ENCODE measurements at regions not wholly inside any gene's neighbourhood (a gene's known extent, or its start where the extent isn't known, plus 50 kb on each side); places are given as distances from the start of the nearest gene placed in this dataset.

DNA sequence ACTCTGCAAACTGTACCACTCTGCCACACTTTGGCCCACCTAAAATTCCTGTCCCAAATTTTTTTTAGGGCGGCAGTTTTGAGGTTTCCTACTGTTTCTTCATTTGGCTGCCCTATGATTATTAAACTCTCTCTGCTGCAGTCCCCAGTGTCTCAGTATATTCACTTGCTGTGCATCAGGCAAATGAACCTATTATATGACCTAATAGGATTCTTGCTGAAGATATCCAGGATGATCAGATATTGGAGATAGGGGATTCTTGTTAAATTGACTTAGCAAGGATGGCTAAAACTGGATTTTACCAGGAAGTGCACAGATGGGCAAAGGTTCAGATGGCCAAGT, 410.8 kb upstream of the DDI1 start:
- Mint-ChIP-seq H3K9me3 (ENCODE audit: unreplicated experiment) (no peaks in the 10 kb centered on the region), H3K27me3 (ENCODE audit: low read depth, unreplicated experiment) (no peaks in the 10 kb centered on the region), H3K4me3 (ENCODE audit: unreplicated experiment) (no peak overlapping the region), H3K36me3 (ENCODE audit: low read depth, unreplicated experiment) (no peaks in the 10 kb centered on the region), H3K4me1 (ENCODE audit: low read depth, unreplicated experiment) (peaks cover 11% of the 10 kb centered on the region), H3K27ac (ENCODE audit: unreplicated experiment) (peak overlapping the region; percentile 74)
- Histone ChIP-seq H4K20me1 (ENCODE audit: insufficient read depth, low read length) (no peaks in the 10 kb centered on the region), H3K4me1 (ENCODE audit: insufficient read depth, low read length) (peaks cover 15% of the 10 kb centered on the region), H3K4me3 (ENCODE audit: insufficient read depth, low read depth, low read length) (no peak overlapping the region), H2AFZ (ENCODE audit: low read depth, low read length) (no peak overlapping the region), H3K36me3 (ENCODE audit: insufficient read depth, low read length) (no peaks in the 10 kb centered on the region), H3K9ac (ENCODE audit: low read length) (peak overlapping the region; percentile 56), H3K27me3 (ENCODE audit: insufficient read depth, low read length) (no peaks in the 10 kb centered on the region), H3K9me3 (ENCODE audit: insufficient read depth, low read depth, low read length) (no peaks in the 10 kb centered on the region), H3K27ac (ENCODE audit: low read depth, low read length) (peak overlapping the region; percentile 91), H3K79me2 (ENCODE audit: insufficient read depth, low read length) (no peaks in the 10 kb centered on the region), H3K4me2 (ENCODE audit: low read length) (peak overlapping the region; percentile 38)
- FAIRE-seq (no peak), DNase-seq (ENCODE audit: low read depth) (no peak)
- TF ChIP-seq EZH2 (IDR thresholded peaks at IDR 0.05; ENCODE audit: insufficient read depth, low read length), result no peak
- TF ChIP-seq, protein P1, sequence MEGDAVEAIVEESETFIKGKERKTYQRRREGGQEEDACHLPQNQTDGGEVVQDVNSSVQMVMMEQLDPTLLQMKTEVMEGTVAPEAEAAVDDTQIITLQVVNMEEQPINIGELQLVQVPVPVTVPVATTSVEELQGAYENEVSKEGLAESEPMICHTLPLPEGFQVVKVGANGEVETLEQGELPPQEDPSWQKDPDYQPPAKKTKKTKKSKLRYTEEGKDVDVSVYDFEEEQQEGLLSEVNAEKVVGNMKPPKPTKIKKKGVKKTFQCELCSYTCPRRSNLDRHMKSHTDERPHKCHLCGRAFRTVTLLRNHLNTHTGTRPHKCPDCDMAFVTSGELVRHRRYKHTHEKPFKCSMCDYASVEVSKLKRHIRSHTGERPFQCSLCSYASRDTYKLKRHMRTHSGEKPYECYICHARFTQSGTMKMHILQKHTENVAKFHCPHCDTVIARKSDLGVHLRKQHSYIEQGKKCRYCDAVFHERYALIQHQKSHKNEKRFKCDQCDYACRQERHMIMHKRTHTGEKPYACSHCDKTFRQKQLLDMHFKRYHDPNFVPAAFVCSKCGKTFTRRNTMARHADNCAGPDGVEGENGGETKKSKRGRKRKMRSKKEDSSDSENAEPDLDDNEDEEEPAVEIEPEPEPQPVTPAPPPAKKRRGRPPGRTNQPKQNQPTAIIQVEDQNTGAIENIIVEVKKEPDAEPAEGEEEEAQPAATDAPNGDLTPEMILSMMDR (IDR thresholded peaks at IDR 0.05; ENCODE audit: insufficient read depth, low read depth, low read length), result no peak

DNA sequence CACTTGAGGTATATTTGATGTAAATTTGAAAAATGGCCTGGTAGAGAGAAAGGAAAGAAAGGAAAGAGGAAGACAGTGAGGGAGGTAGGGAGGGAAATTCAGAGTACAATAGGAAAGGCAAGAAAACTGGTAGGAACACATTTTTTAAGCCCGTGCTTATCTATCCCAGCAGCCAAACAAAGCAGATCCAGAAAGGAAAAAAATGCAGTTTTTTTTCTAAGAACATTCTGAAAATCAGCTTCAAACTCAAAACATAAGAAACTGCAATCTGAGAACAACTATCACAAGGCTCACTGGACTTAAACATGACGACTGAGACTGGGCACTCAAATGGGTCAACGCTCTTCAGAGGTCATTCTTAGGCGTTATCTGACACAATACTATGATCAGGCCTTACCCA, 408.3 kb upstream of the DDI1 start:
- H2AFZ ChIP-seq (ENCODE audit: low read depth, low read length), result no peak overlapping the region
- Mint-ChIP-seq H3K9me3 (ENCODE audit: unreplicated experiment) (no peaks in the 10 kb centered on the region), H3K4me1 (ENCODE audit: low read depth, unreplicated experiment) (peaks cover 13% of the 10 kb centered on the region), H3K36me3 (ENCODE audit: low read depth, unreplicated experiment) (no peaks in the 10 kb centered on the region), H3K27ac (ENCODE audit: unreplicated experiment) (no peak overlapping the region), H3K4me3 (ENCODE audit: unreplicated experiment) (no peak overlapping the region), H3K27me3 (ENCODE audit: low read depth, unreplicated experiment) (no peaks in the 10 kb centered on the region)
- H3K4me3 ChIP-seq (ENCODE audit: insufficient read depth, low read depth, low read length), result no peak overlapping the region
- peaks cover 17% of the 10 kb centered on the region for H3K4me1 ChIP-seq (ENCODE audit: insufficient read depth, low read length)
- H3K27ac ChIP-seq (ENCODE audit: low read depth, low read length), result no peak overlapping the region
- no peaks in the 10 kb centered on the region for H4K20me1 ChIP-seq (ENCODE audit: insufficient read depth, low read length)
- no peaks in the 10 kb centered on the region for H3K27me3 ChIP-seq (ENCODE audit: insufficient read depth, low read length)
- H3K36me3 ChIP-seq (ENCODE audit: insufficient read depth, low read length), result no peaks in the 10 kb centered on the region
- H3K9ac ChIP-seq (ENCODE audit: low read length), result no peak overlapping the region
- no peak for TF ChIP-seq EZH2 (IDR thresholded peaks at IDR 0.05; ENCODE audit: insufficient read depth, low read length)
- TF ChIP-seq, protein P1 (IDR thresholded peaks at IDR 0.05; ENCODE audit: insufficient read depth, low read depth, low read length), result no peak
- FAIRE-seq (peak; percentile 71), DNase-seq (ENCODE audit: low read depth) (no peak)
- no peak overlapping the region for H3K4me2 ChIP-seq (ENCODE audit: low read length)
- H3K79me2 ChIP-seq (ENCODE audit: insufficient read depth, low read length), result no peaks in the 10 kb centered on the region
- H3K9me3 ChIP-seq (ENCODE audit: insufficient read depth, low read depth, low read length), result no peaks in the 10 kb centered on the region

DNA sequence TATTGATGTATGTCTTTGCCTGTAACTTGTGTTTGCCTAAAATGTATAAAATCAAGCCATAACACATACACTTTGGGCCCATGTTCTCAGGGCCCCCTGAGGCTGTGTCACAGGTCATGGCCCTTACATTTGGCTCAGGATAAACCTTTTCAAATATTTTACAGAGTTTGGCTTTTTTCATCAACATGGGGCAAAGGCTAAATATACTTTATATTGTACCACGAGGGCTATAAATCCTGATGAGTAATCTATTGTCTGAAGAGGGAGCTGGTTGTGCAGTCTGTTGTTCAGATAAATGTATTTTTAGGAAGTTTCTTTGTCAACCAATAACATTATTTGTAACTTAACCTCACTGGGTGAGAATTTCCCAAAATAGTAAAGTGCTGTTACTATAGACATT, 404.6 kb upstream of the DDI1 start:
- Histone ChIP-seq H3K27ac (ENCODE audit: low read depth, low read length) (no peak overlapping the region), H3K9ac (ENCODE audit: low read length) (no peak overlapping the region), H3K4me3 (ENCODE audit: insufficient read depth, low read depth, low read length) (no peak overlapping the region), H3K79me2 (ENCODE audit: insufficient read depth, low read length) (no peaks in the 10 kb centered on the region), H4K20me1 (ENCODE audit: insufficient read depth, low read length) (no peaks in the 10 kb centered on the region), H3K4me2 (ENCODE audit: low read length) (no peak overlapping the region), H3K4me1 (ENCODE audit: insufficient read depth, low read length) (peaks cover 9% of the 10 kb centered on the region), H2AFZ (ENCODE audit: low read depth, low read length) (no peak overlapping the region), H3K36me3 (ENCODE audit: insufficient read depth, low read length) (no peaks in the 10 kb centered on the region), H3K27me3 (ENCODE audit: insufficient read depth, low read length) (no peaks in the 10 kb centered on the region), H3K9me3 (ENCODE audit: insufficient read depth, low read depth, low read length) (no peaks in the 10 kb centered on the region)
- no peaks in the 10 kb centered on the region for H3K27me3 Mint-ChIP-seq (ENCODE audit: low read depth, unreplicated experiment)
- peaks cover 8% of the 10 kb centered on the region for H3K4me1 Mint-ChIP-seq (ENCODE audit: low read depth, unreplicated experiment)
- H3K27ac Mint-ChIP-seq (ENCODE audit: unreplicated experiment), result no peak overlapping the region
- TF ChIP-seq EZH2 (IDR thresholded peaks at IDR 0.05; ENCODE audit: insufficient read depth, low read length), result no peak
- TF ChIP-seq, protein P1 (IDR thresholded peaks at IDR 0.05; ENCODE audit: insufficient read depth, low read depth, low read length), result no peak
- no peak for DNase-seq (ENCODE audit: low read depth)
- no peak overlapping the region for H3K4me3 Mint-ChIP-seq (ENCODE audit: unreplicated experiment)
- H3K9me3 Mint-ChIP-seq (ENCODE audit: unreplicated experiment), result no peaks in the 10 kb centered on the region
- no peak for FAIRE-seq
- no peaks in the 10 kb centered on the region for H3K36me3 Mint-ChIP-seq (ENCODE audit: low read depth, unreplicated experiment)
